Esophagus muscularis mucosa (tissue), 3 donors: ENCODE measurements at regions not wholly inside any gene's neighbourhood (a gene's known extent, or its start where the extent isn't known, plus 50 kb on each side); places are given as distances from the start of the nearest gene placed in this dataset.

Source experiments
- CTCF ChIP-seq, 3 experiments: fragments of 200-600 bp in 2 of 3; fragments of 450-650 bp in 1 of 3; sonication (generic) in 2 of 3; IDR thresholded peaks; one replicate each; pipeline ENCODE4 v1.5.1; 2017 to 2019; ENCODE audit warnings: antibody characterized with exemption in 3 of 3, mild to moderate bottlenecking in 2 of 3, moderate library complexity in 1 of 3
- POLR2AphosphoS5 ChIP-seq, 2 donors: sonication (generic); formaldehyde crosslinking; IDR thresholded peaks; one replicate each; pipeline ENCODE4 v1.6.1; 2017; ENCODE audit warnings: antibody characterized with exemption in 2 of 2

- TF ChIP-seq CTCF (IDR thresholded peaks at IDR 0.05) (no peak), POLR2AphosphoS5 (IDR thresholded peaks at IDR 0.05) (no peak)
These were observed 251.7 kb downstream of the KLF6 start for GRCh38 chr10:3533296-3533695.
